Stomach smooth muscle (tissue), 2 donors: ENCODE measurements at regions not wholly inside any gene's neighbourhood (a gene's known extent, or its start where the extent isn't known, plus 50 kb on each side); places are given as distances from the start of the nearest gene placed in this dataset.

Experiments
- H3K27ac ChIP-seq: one replicate; pipeline ENCODE4 v1.7.0; 2013; ENCODE audit warnings: mild to moderate bottlenecking, low read length, inconsistent platforms
- H3K27me3 ChIP-seq, 2 donors: one replicate each; pipeline ENCODE4 v1.7.0; 2013; ENCODE audit warnings: low read length in 2 of 2; ENCODE audit not compliant: insufficient read depth in 2 of 2, control insufficient read depth in 1 of 2
- H3K36me3 ChIP-seq, 2 donors: one replicate each; pipeline ENCODE4 v1.7.0; 2013; ENCODE audit warnings: low read length in 2 of 2; ENCODE audit not compliant: control insufficient read depth in 2 of 2, insufficient read depth in 2 of 2
- H3K4me1 ChIP-seq: one replicate; pipeline ENCODE4 v1.7.0; 2013; ENCODE audit warnings: low read length; ENCODE audit not compliant: control insufficient read depth, insufficient read depth
- H3K4me3 ChIP-seq, 2 donors: one replicate each; pipeline ENCODE4 v1.7.0; 2013; ENCODE audit warnings: low read length in 2 of 2
- H3K9ac ChIP-seq, 2 donors: one replicate each; pipeline ENCODE4 v1.7.0; 2013; ENCODE audit warnings: low read length in 2 of 2, mild to moderate bottlenecking in 1 of 2
- H3K9me3 ChIP-seq, 2 donors: one replicate each; pipeline ENCODE4 v1.7.0; 2013; ENCODE audit warnings: low read length in 2 of 2; ENCODE audit not compliant: control insufficient read depth in 2 of 2
- donor health status: healthy.
- donor health status: Pancreatic carcinoma.

DNA sequence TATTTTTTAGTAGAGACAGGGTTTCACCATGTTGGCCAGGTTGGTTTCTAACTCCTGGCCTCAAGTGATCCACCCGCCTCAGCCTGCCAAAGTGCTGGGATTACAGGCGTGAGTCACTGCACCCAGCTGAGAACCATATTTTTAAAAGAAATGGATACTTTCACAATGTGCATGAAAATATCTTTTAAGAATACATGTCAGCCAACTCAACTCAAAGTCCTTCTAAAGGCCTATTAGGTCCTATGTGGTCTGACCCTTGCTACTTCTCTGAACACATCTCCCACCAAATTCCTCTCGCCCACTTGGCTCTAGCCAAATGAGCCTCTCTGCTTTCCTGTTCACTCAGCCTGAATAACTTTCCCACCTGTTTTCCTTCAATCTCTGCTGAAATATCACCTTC is 119.6 kb downstream of the MTX2 start:
- Histone ChIP-seq H3K4me1 (no peaks in the 10 kb centered on the region), H3K9me3 (no peaks in the 10 kb centered on the region), H3K36me3 (no peaks in the 10 kb centered on the region), H3K4me3 (no peak overlapping the region), H3K9ac (no peak overlapping the region), H3K27ac (no peak overlapping the region), H3K27me3 (no peaks in the 10 kb centered on the region)

- no peaks in the 10 kb centered on the region for H3K27me3 ChIP-seq
- no peak overlapping the region for H3K4me3 ChIP-seq
- H3K9me3 ChIP-seq: no peaks in the 10 kb centered on the region
- H3K27ac ChIP-seq: no peak overlapping the region
- no peak overlapping the region for H3K9ac ChIP-seq
- no peaks in the 10 kb centered on the region for H3K4me1 ChIP-seq
- H3K36me3 ChIP-seq: no peaks in the 10 kb centered on the region
Observed at GRCh38 chr2:176390276-176391147, 121.3 kb downstream of the MTX2 start.

GRCh38 chr2:176391148-176391419 is 121.8 kb downstream of the MTX2 start:
- Histone ChIP-seq H3K4me1 (no peaks in the 10 kb centered on the region), H3K27me3 (no peaks in the 10 kb centered on the region), H3K27ac (no peak overlapping the region), H3K4me3 (no peak overlapping the region), H3K9ac (no peak overlapping the region), H3K36me3 (no peaks in the 10 kb centered on the region), H3K9me3 (no peaks in the 10 kb centered on the region)

DNA sequence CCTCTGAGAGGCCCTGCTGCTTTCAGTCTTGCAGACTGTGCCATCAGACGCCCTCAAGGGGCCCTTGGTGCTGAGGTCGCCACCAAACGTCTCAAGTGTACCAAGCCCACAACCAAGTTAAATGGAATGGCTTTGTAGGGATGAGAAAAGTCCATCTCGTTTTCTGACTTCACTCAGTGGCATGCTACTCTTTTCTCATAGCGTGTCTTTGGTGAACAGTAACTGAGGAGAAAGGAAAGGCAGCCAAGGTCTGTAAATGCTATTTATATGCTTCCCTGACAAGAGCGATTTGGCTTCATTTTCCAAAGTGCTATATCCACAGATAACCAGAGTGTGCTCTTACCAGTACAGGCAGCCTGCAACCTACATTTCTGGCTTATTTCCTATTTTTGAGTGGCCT is 123.0 kb downstream of the MTX2 start:
- Histone ChIP-seq H3K4me3 (no peak overlapping the region), H3K9ac (no peak overlapping the region), H3K9me3 (no peaks in the 10 kb centered on the region), H3K36me3 (no peaks in the 10 kb centered on the region), H3K27me3 (no peaks in the 10 kb centered on the region), H3K27ac (no peak overlapping the region), H3K4me1 (no peaks in the 10 kb centered on the region)

DNA sequence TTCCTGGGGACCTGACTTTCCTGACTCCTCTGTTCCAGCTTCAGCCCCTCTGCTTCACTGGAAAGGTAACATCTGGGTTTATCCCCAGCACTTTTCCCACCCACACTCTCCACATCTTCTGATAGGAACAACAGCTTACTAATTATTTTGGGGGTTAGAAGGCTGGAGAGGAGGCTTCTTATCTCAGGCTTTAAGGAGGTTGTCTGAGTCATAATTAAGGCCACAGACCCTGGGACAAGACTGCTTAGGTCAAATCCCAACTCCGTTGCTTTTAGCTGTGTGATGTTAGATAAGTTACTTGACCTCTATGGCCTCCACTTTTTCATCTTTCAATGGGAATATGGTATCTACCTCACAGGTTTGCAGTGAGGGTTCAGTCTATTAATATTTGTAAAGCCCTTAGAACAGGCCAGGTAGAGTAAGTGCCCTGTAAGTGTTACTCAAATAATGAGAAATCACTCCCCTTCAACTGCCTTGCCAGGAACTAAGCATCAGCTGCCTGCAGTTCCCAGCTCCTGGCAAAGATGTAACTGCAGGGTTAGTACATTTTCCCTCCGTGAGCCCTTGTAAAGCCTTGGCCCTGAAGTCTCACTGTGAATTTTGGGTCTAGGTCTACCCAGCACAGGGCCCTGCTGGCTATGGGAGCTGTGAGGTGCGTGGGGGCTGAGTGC is 123.6 kb downstream of the MTX2 start:
- Histone ChIP-seq H3K9me3 (no peaks in the 10 kb centered on the region), H3K9ac (no peak overlapping the region), H3K27ac (no peak overlapping the region), H3K4me1 (no peaks in the 10 kb centered on the region), H3K27me3 (no peaks in the 10 kb centered on the region), H3K4me3 (no peak overlapping the region), H3K36me3 (no peaks in the 10 kb centered on the region)

- no peaks in the 10 kb centered on the region for H3K9me3 ChIP-seq
- H3K36me3 ChIP-seq: no peaks in the 10 kb centered on the region
- H3K27me3 ChIP-seq: no peaks in the 10 kb centered on the region
- H3K27ac ChIP-seq: no peak overlapping the region
- H3K4me1 ChIP-seq: no peaks in the 10 kb centered on the region
- no peak overlapping the region for H3K4me3 ChIP-seq
- no peak overlapping the region for H3K9ac ChIP-seq
Observed at GRCh38 chr2:176395273-176395854, 126.1 kb downstream of the MTX2 start.

DNA sequence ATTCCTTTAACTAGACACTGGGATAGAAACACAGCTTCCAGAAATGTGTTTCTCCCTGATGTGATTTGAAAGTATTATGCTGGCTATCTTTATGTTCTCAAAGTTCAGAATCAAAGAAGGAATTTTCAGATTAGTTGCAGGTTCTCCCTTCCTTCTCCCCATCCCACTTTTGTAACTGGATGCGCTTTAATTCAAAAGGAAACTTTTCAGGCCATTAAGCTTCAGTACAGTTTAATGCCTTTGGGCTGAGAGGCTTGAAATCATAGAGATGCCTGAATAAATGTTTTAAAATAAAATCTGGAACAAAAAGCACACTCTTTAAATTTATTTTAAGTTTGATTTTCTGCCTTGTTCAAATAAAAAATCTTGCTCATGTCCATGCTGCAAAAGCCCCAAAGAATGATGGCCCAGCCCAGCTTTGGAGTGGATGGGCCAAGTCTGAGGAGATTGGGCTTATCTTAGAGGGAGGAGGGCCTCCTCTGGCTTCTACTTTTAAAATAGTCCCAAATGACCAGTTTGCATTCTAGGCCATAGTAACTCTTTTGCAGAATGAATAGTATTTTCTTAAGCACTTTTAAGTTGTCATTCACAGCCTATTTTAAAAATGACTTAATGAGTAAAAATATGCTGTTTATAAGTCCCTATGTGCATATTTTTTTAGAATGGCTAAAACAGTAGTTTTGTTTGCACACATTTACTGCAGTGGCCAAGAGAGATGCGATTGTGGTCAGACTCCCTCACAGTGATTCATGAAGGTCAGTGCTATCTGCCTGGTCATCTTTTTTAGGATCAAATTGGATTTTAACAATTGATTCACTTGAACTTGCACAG is 129.2 kb downstream of the MTX2 start:
- Histone ChIP-seq H3K4me3 (no peak overlapping the region), H3K4me1 (no peaks in the 10 kb centered on the region), H3K9ac (no peak overlapping the region), H3K36me3 (no peaks in the 10 kb centered on the region), H3K9me3 (no peaks in the 10 kb centered on the region), H3K27ac (no peak overlapping the region), H3K27me3 (no peaks in the 10 kb centered on the region)

GRCh38 chr2:176399074-176399598 is 129.9 kb downstream of the MTX2 start:
- Histone ChIP-seq H3K27ac (no peak overlapping the region), H3K9me3 (no peaks in the 10 kb centered on the region), H3K36me3 (no peaks in the 10 kb centered on the region), H3K4me3 (no peak overlapping the region), H3K4me1 (no peaks in the 10 kb centered on the region), H3K27me3 (no peaks in the 10 kb centered on the region), H3K9ac (no peak overlapping the region)

- H3K4me1 ChIP-seq: no peaks in the 10 kb centered on the region
- H3K9me3 ChIP-seq: no peaks in the 10 kb centered on the region
- no peaks in the 10 kb centered on the region for H3K27me3 ChIP-seq
- no peak overlapping the region for H3K9ac ChIP-seq
- H3K27ac ChIP-seq: no peak overlapping the region
- no peak overlapping the region for H3K4me3 ChIP-seq
- H3K36me3 ChIP-seq: no peaks in the 10 kb centered on the region
Observed at GRCh38 chr2:176405477-176405876, 136.2 kb downstream of the MTX2 start.

DNA sequence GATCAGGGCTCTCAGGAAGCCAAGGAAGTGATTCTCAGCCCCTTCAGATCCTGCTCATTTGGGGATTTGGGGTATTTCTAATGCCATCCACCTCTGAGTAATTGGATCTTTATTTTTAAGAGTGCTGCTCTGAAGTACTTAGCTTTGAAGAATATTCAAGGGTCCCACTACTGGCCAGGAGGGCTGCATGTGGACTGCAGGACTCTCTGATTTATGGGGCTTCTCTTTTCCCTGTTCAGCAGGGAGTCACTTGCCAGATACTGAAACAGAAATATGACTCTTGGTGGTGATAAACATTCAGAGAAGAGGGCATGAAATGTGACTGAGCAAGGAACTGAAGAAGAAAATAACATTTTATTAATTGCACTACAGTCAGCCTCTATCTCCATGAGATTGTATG is 138.5 kb downstream of the MTX2 start:
- no peaks in the 10 kb centered on the region for H3K4me1 ChIP-seq
- no peaks in the 10 kb centered on the region for H3K9me3 ChIP-seq
- H3K27ac ChIP-seq: no peak overlapping the region

More for the DNA sequence above, 138.5 kb downstream of the MTX2 start:
- Histone ChIP-seq H3K9ac (no peak overlapping the region), H3K4me3 (no peak overlapping the region), H3K27me3 (no peaks in the 10 kb centered on the region), H3K36me3 (no peaks in the 10 kb centered on the region)
